Neural cell (in vitro differentiated cells): ENCODE measurements at regions not wholly inside any gene's neighbourhood (a gene's known extent, or its start where the extent isn't known, plus 50 kb on each side); places are given as distances from the start of the nearest gene placed in this dataset.

Source experiments
- H2AFZ ChIP-seq: fragments of 200-600, 300-800 bp; sonication (generic), shearing (Covaris generic); 2 replicates; pipeline ENCODE4 v1.6.0; 2014; ENCODE audit warnings: low read depth, mild to moderate bottlenecking, antibody characterized with exemption, low read length, moderate library complexity
- H3F3A ChIP-seq: fragments of 200-600 bp; shearing (Covaris generic); 2 replicates; pipeline ENCODE4 v1.6.1; 2016; ENCODE audit warnings: mild to moderate bottlenecking, moderate library complexity, mixed read lengths, antibody characterized with exemption, low read length; ENCODE audit not compliant: insufficient read depth, poor library complexity, severe bottlenecking
- H3K27ac ChIP-seq: fragments of 200-600, 300-800 bp; sonication (generic), shearing (Covaris generic); 2 replicates; pipeline ENCODE4 v1.5.1; 2014; ENCODE audit warnings: mild to moderate bottlenecking, low read length, moderate library complexity
- H3K27me3 ChIP-seq: fragments of 300-800, 200-600 bp; sonication (generic), shearing (Covaris generic); 2 replicates; pipeline ENCODE4 v1.6.0; 2014; ENCODE audit warnings: mild to moderate bottlenecking, low read depth, low read length, moderate library complexity; ENCODE audit not compliant: insufficient read depth
- H3K36me3 ChIP-seq: fragments of 300-800, 200-600 bp; sonication (generic), shearing (Covaris generic); 2 replicates; pipeline ENCODE4 v1.5.1; 2014; ENCODE audit warnings: mild to moderate bottlenecking, antibody characterized with exemption, low read length, moderate library complexity; ENCODE audit not compliant: insufficient read depth
- H3K4me2 ChIP-seq: fragments of 300-800, 200-600 bp; sonication (generic), shearing (Covaris generic); 2 replicates; pipeline ENCODE4 v1.6.0; 2014; ENCODE audit warnings: mild to moderate bottlenecking, low read length
- H3K4me3 ChIP-seq: fragments of 300-800, 200-600 bp; sonication (generic), shearing (Covaris generic); 2 replicates; pipeline ENCODE4 v1.5.1; 2014; ENCODE audit warnings: mild to moderate bottlenecking, low read length, moderate library complexity
- H3K79me2 ChIP-seq: fragments of 200-600 bp; shearing (Covaris generic); replicated peaks from 2 replicates; pipeline ENCODE4 v1.6.0; 2014; ENCODE audit warnings: mild to moderate bottlenecking, low read length, moderate library complexity; ENCODE audit not compliant: insufficient read depth
- H3K9ac ChIP-seq: fragments of 300-800, 200-600 bp; sonication (generic), shearing (Covaris generic); 2 replicates; pipeline ENCODE4 v1.6.1; 2016; ENCODE audit warnings: mild to moderate bottlenecking, low read length, mixed read lengths
- H3K9me2 ChIP-seq: fragments of 200-600 bp; shearing (Covaris generic); 2 replicates; pipeline ENCODE4 v1.6.1; 2016; ENCODE audit warnings: mild to moderate bottlenecking, low read length, mixed read lengths; ENCODE audit not compliant: insufficient read depth
- H3K9me3 ChIP-seq: fragments of 200-600, 300-800 bp; sonication (generic), shearing (Covaris generic); 2 replicates; pipeline ENCODE4 v1.6.1; 2016; ENCODE audit warnings: mild to moderate bottlenecking, mixed run types, low read length, moderate library complexity, mixed read lengths
- H4K20me1 ChIP-seq: fragments of 200-600 bp; shearing (Covaris generic); 2 replicates; pipeline ENCODE4 v1.6.1; 2016; ENCODE audit warnings: mild to moderate bottlenecking, mixed run types; ENCODE audit not compliant: insufficient read depth
- CTCF ChIP-seq: fragments of 450-650 bp; IDR thresholded peaks from 2 replicates; pipeline ENCODE4 v1.5.1; 2014; ENCODE audit warnings: antibody characterized with exemption, mild to moderate bottlenecking, moderate library complexity; ENCODE audit not compliant: poor library complexity, severe bottlenecking
- EP300 ChIP-seq: fragments of 450-650 bp; conservative IDR thresholded peaks from 2 replicates; pipeline ENCODE4 v1.6.1; 2014; ENCODE audit warnings: antibody characterized with exemption, mild to moderate bottlenecking, moderate library complexity; ENCODE audit not compliant: poor library complexity, severe bottlenecking
- EZH2 ChIP-seq: fragments of 200-600, 300-800 bp; shearing (Covaris generic), sonication (generic); IDR thresholded peaks from 2 replicates; pipeline ENCODE4 v1.6.1; 2014; ENCODE audit warnings: antibody characterized with exemption, low read length, borderline replicate concordance, mild to moderate bottlenecking; ENCODE audit not compliant: insufficient read depth, poor library complexity, severe bottlenecking
- MXI1 ChIP-seq: fragments of 450-650 bp; conservative IDR thresholded peaks from 2 replicates; pipeline ENCODE4 v1.6.1; 2014; ENCODE audit warnings: antibody characterized with exemption, mild to moderate bottlenecking; ENCODE audit not compliant: poor library complexity, severe bottlenecking
- POLR2AphosphoS5 ChIP-seq: IDR thresholded peaks from 2 replicates; pipeline ENCODE4 v1.6.1; 2012
- RAD21 ChIP-seq: fragments of 450-650 bp; conservative IDR thresholded peaks from 2 replicates; pipeline ENCODE4 v1.6.1; 2014; ENCODE audit warnings: antibody characterized with exemption, mild to moderate bottlenecking, moderate library complexity
- REST ChIP-seq: IDR thresholded peaks from 2 replicates; pipeline ENCODE4 v1.6.1; 2012; ENCODE audit warnings: borderline replicate concordance
- SMC3 ChIP-seq: fragments of 450-650 bp; conservative IDR thresholded peaks from 2 replicates; pipeline ENCODE4 v1.6.1; 2014; ENCODE audit warnings: antibody characterized with exemption, mild to moderate bottlenecking, moderate library complexity; ENCODE audit not compliant: poor library complexity
- TAF1 ChIP-seq: IDR thresholded peaks from 2 replicates; pipeline ENCODE4 v1.6.1; 2012; ENCODE audit warnings: low read depth

DNA sequence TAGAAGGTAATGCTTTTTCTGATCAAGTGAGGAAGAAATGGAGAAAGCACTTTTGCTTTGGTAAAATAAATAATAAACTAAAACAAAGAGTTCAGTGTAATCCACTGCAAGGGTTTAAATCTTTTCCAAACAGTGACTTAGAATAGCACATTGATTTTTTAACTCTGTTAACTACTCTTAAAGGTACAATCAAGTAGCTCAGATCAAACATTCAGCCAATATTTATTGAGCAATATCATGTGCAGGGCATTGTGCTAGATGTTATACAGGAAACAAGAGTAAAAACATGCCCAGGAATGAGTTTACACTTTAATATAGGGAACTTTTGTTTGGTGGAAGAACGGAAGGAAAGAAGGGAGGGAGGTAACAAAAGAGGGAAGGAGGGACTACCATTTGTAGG lies 479.8 kb downstream of the KLHL13 start:
- Histone ChIP-seq H3K4me3 (no peak overlapping the region), H3K36me3 (no peaks in the 10 kb centered on the region), H3K9ac (no peak overlapping the region), H3F3A (no peaks in the 10 kb centered on the region), H3K9me3 (no peaks in the 10 kb centered on the region), H3K27me3 (no peaks in the 10 kb centered on the region), H3K27ac (no peak overlapping the region), H2AFZ (no peak overlapping the region), H3K9me2 (no peaks in the 10 kb centered on the region), H4K20me1 (no peaks in the 10 kb centered on the region), H3K79me2 (no peaks in the 10 kb centered on the region), H3K4me2 (no peak overlapping the region)
- no peak for TF ChIP-seq EP300
- no peak for TF ChIP-seq CTCF
- no peak for TF ChIP-seq REST
- TF ChIP-seq SMC3, result no peak
- TF ChIP-seq TAF1, result no peak
- TF ChIP-seq MXI1, result no peak

GRCh38 chrX:117633277-117633676 lies 483.3 kb downstream of the KLHL13 start:
- Histone ChIP-seq H3K9me3 (no peaks in the 10 kb centered on the region), H3F3A (no peaks in the 10 kb centered on the region), H3K4me2 (no peak overlapping the region), H3K27me3 (no peaks in the 10 kb centered on the region), H3K9me2 (no peaks in the 10 kb centered on the region), H3K27ac (no peak overlapping the region), H3K36me3 (no peaks in the 10 kb centered on the region), H4K20me1 (no peaks in the 10 kb centered on the region), H2AFZ (no peak overlapping the region), H3K9ac (no peak overlapping the region), H3K79me2 (no peaks in the 10 kb centered on the region), H3K4me3 (no peak overlapping the region)
- TF ChIP-seq TAF1 (no peak), POLR2AphosphoS5 (no peak), REST (no peak), EZH2 (no peak), SMC3 (no peak), CTCF (no peak), MXI1 (no peak), RAD21 (no peak)
